Urothelium cell line (cell line): ENCODE measurements at regions not wholly inside any gene's neighbourhood (a gene's known extent, or its start where the extent isn't known, plus 50 kb on each side); places are given as distances from the start of the nearest gene placed in this dataset.
"Not testable (repeated sequence)": the region's sequence is repeated elsewhere in the genome, so short reads cannot be mapped to it uniquely, and the experiment has no call there.

Experiments
- DNase-seq: peaks from one replicate; pipeline ENCODE4 v3.0.0; 2011; ENCODE audit warnings: low spot score, mixed read lengths
- FAIRE-seq: peaks from 2 replicates; lab custom pipeline; 2011; peaks lifted over from hg19 to GRCh38; lab: Jason Lieb, UNC

GRCh38 chr1:222195857-222196256, 352.0 kb downstream of the HHIPL2 start:
- DNase-seq (no peak), FAIRE-seq (no peak)

GRCh38 chr1:222189218-222189617, 358.7 kb downstream of the HHIPL2 start:
- DNase-seq, result no peak
- no peak for FAIRE-seq

GRCh38 chr1:222187566-222188332, 360.2 kb downstream of the HHIPL2 start:
- FAIRE-seq, result no peak
- DNase-seq, result no peak

GRCh38 chr1:222182641-222183040, 365.3 kb downstream of the HHIPL2 start:
- no peak for DNase-seq
- FAIRE-seq, result no peak

GRCh38 chr1:222181191-222181590, 366.7 kb downstream of the HHIPL2 start:
- DNase-seq, result no peak
- no peak for FAIRE-seq

GRCh38 chr1:222177496-222177895, 370.4 kb downstream of the HHIPL2 start:
- not testable (repeated sequence) for FAIRE-seq, DNase-seq

GRCh38 chr1:222171005-222171404, 376.9 kb downstream of the HHIPL2 start:
- DNase-seq (no peak), FAIRE-seq (peak; percentile 48)

- no peak for DNase-seq
- no peak for FAIRE-seq
Observed at GRCh38 chr1:222168621-222169020, 379.3 kb downstream of the HHIPL2 start.

- FAIRE-seq, result no peak
- no peak for DNase-seq
Observed at GRCh38 chr1:222167896-222168295, 380.0 kb downstream of the HHIPL2 start.

- peak; percentile 63 for DNase-seq
- FAIRE-seq, result no peak
Observed at GRCh38 chr1:222167111-222167510, 380.8 kb downstream of the HHIPL2 start.

GRCh38 chr1:222165629-222166028, 382.3 kb downstream of the HHIPL2 start:
- FAIRE-seq (no peak), DNase-seq (no peak)

- DNase-seq (no peak), FAIRE-seq (no peak)
Observed at GRCh38 chr1:222163895-222164294, 384.0 kb downstream of the HHIPL2 start.

- DNase-seq (no peak), FAIRE-seq (no peak)
Observed at GRCh38 chr1:222161676-222162075, 386.2 kb downstream of the HHIPL2 start.

GRCh38 chr1:222157612-222158011, 390.3 kb downstream of the HHIPL2 start:
- no peak for FAIRE-seq
- no peak for DNase-seq

GRCh38 chr1:222140206-222140605, 398.3 kb upstream of the DUSP10 start:
- DNase-seq (no peak), FAIRE-seq (no peak)

GRCh38 chr1:222138095-222138494, 396.2 kb upstream of the DUSP10 start:
- DNase-seq (no peak), FAIRE-seq (no peak)

- DNase-seq, result no peak
- FAIRE-seq, result no peak
Observed at GRCh38 chr1:222136869-222137268, 395.0 kb upstream of the DUSP10 start.

GRCh38 chr1:222129041-222129440, 387.2 kb upstream of the DUSP10 start:
- FAIRE-seq (no peak), DNase-seq (no peak)

GRCh38 chr1:222127526-222128152, 385.8 kb upstream of the DUSP10 start:
- no peak for FAIRE-seq

GRCh38 chr1:222127096-222127495, 385.2 kb upstream of the DUSP10 start:
- no peak for FAIRE-seq
- DNase-seq, result no peak

More at GRCh38 chr1:222127526-222128152, 385.8 kb upstream of the DUSP10 start:
- DNase-seq, result no peak

- FAIRE-seq (no peak), DNase-seq (no peak)
Observed at GRCh38 chr1:222126052-222126451, 384.2 kb upstream of the DUSP10 start.

- FAIRE-seq (no peak), DNase-seq (no peak)
Observed at GRCh38 chr1:222124602-222125001, 382.7 kb upstream of the DUSP10 start.
